GM18517 (cell line): ENCODE measurements at regions not wholly inside any gene's neighbourhood (a gene's known extent, or its start where the extent isn't known, plus 50 kb on each side); places are given as distances from the start of the nearest gene placed in this dataset.

Source experiments
- ATAC-seq: cut with Tn5 transposase; IDR thresholded peaks from one replicate; pipeline ENCODE4 v1.9.1; 2021; ENCODE audit warnings: mild to moderate bottlenecking, moderate library complexity; ENCODE audit not compliant: unreplicated experiment

- no peak for ATAC-seq
These were observed 909.2 kb upstream of the LRRN3 start for GRCh38 chr7:110181768-110182167.

- ATAC-seq = no peak
These were observed 904.6 kb upstream of the LRRN3 start for GRCh38 chr7:110186334-110186733.

- ATAC-seq = no peak
These were observed 902.9 kb upstream of the LRRN3 start for GRCh38 chr7:110187877-110188554.

- ATAC-seq = no peak
These were observed 886.4 kb upstream of the LRRN3 start for GRCh38 chr7:110204527-110204926.

- no peak for ATAC-seq
These were observed 885.0 kb upstream of the LRRN3 start for GRCh38 chr7:110205899-110206298.

- ATAC-seq = no peak
These were observed 881.0 kb upstream of the LRRN3 start for GRCh38 chr7:110209884-110210283.

- no peak for ATAC-seq
These were observed 879.9 kb upstream of the LRRN3 start for GRCh38 chr7:110210941-110211608.

- ATAC-seq = no peak
These were observed 866.3 kb upstream of the LRRN3 start for GRCh38 chr7:110224643-110225042.

- no peak for ATAC-seq
These were observed 844.8 kb upstream of the LRRN3 start for GRCh38 chr7:110246118-110246517.

- no peak for ATAC-seq
These were observed 837.8 kb upstream of the LRRN3 start for GRCh38 chr7:110253093-110253492.

GRCh38 chr7:110257673-110258072, 833.3 kb upstream of the LRRN3 start:
- ATAC-seq = no peak

- ATAC-seq = no peak
These were observed 828.7 kb upstream of the LRRN3 start for GRCh38 chr7:110262251-110262650.

- ATAC-seq = no peak
These were observed 826.6 kb upstream of the LRRN3 start for GRCh38 chr7:110264288-110264687.

- ATAC-seq = no peak
These were observed 809.6 kb upstream of the LRRN3 start for GRCh38 chr7:110281362-110281761.

GRCh38 chr7:110283056-110283455, 807.9 kb upstream of the LRRN3 start:
- no peak for ATAC-seq

GRCh38 chr7:110291430-110291829, 799.5 kb upstream of the LRRN3 start:
- ATAC-seq = no peak

GRCh38 chr7:110296321-110296720, 794.6 kb upstream of the LRRN3 start:
- ATAC-seq = no peak

GRCh38 chr7:110307776-110308175, 783.2 kb upstream of the LRRN3 start:
- no peak for ATAC-seq

GRCh38 chr7:110308791-110309190, 782.1 kb upstream of the LRRN3 start:
- no peak for ATAC-seq

GRCh38 chr7:110309941-110310340, 781.0 kb upstream of the LRRN3 start:
- ATAC-seq = no peak

- ATAC-seq = no peak
These were observed 779.4 kb upstream of the LRRN3 start for GRCh38 chr7:110311556-110311955.

GRCh38 chr7:110317541-110318265, 773.2 kb upstream of the LRRN3 start:
- no peak for ATAC-seq
